ENCODE measurements at regions not wholly inside any gene's neighbourhood (a gene's known extent, or its start where the extent isn't known, plus 50 kb on each side); places are given as distances from the start of the nearest gene placed in this dataset.

DNA sequence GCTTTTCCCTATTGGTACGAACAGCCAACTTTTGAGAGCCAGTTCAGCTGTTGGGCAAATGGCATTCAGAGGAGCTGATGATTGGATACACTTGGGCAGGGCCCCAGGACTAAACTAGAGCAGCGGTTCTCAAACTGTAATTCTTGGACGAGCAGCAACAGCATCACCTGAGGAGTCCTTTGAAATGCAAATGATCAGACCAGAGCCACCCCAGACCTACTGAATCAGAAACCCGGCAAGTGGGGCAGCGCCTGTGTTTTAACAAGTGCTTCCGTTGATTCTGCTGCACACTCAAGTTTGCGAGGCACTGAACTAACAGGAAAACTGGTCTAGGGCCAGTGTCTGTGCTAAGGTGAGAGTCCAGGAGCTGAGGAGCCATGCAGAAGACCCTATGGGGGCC, 239.7 kb downstream of the UACA start:
- WGBS, 2 experiments (ENCODE audit: insufficient coverage in 2 of 2): 74 to 77% methylated on average over 3 to 7 of the region's 7 CpGs
- Histone ChIP-seq H3K4me1 (ENCODE audit: control insufficient read depth, insufficient read depth, low read length, poor library complexity, severe bottlenecking) (peaks cover 7% of the 10 kb centered on the region), H3K4me3 (ENCODE audit: extremely low read depth, insufficient read depth, low read length, poor library complexity, severe bottlenecking) (no peak overlapping the region), H3K27ac (ENCODE audit: low read depth, low read length, severe bottlenecking) (no peak overlapping the region), H3K36me3 (ENCODE audit: control insufficient read depth, insufficient read depth, low read length) (no peaks in the 10 kb centered on the region), H3K9me3 (ENCODE audit: control insufficient read depth, low read length) (no peaks in the 10 kb centered on the region)

GRCh38 chr15:70523192-70523591, 240.2 kb downstream of the UACA start:
- 67% methylated on average over 1 of the region's 5 CpGs; no CpG with 5 or more reads in 1 of the 2 experiments for WGBS, 2 experiments (ENCODE audit: insufficient coverage in 2 of 2)
- no peak overlapping the region for H3K27ac ChIP-seq (ENCODE audit: low read depth, low read length, severe bottlenecking)

DNA sequence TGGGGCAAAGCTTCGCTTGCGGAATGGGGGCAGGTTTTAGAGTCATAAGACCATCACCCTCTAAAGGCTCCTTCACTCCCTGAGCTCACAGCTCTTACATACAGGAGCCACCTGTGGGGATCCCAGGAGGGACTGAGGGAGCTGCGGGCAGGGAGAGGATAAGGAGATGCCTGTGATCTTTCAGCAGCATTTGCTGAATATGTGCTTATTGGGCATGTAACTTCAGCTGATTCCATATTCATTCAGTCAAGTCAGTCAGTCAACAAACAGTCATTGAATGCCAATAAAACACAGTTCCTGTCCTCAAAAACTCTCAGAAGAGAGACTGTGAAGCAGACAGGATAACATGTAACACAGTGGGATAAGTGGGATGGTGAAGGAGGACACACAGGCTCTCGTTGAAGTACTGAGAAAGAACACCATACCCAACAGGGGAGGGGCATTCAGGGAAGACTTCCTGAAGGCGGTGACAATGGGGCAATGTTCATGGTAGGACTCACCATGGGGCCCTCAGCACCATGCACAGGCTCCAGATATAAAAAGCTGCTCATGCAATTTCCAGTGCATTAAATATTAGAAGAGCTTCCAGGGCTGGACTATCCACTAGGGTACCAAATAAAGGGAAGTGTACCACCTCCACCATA, 240.9 kb downstream of the UACA start:
- no peak overlapping the region for H3K27ac ChIP-seq (ENCODE audit: low read depth, low read length, severe bottlenecking)
- WGBS, 2 experiments (ENCODE audit: insufficient coverage in 2 of 2): 81 to 92% methylated on average over 1 to 3 of the region's 5 CpGs
- no peak overlapping the region for H3K4me3 ChIP-seq (ENCODE audit: extremely low read depth, insufficient read depth, low read length, poor library complexity, severe bottlenecking)
- no peaks in the 10 kb centered on the region for H3K9me3 ChIP-seq (ENCODE audit: control insufficient read depth, low read length)
- H3K36me3 ChIP-seq (ENCODE audit: control insufficient read depth, insufficient read depth, low read length): no peaks in the 10 kb centered on the region
- H3K4me1 ChIP-seq (ENCODE audit: control insufficient read depth, insufficient read depth, low read length, poor library complexity, severe bottlenecking): peaks cover 7% of the 10 kb centered on the region

More at GRCh38 chr15:70523192-70523591, 240.2 kb downstream of the UACA start:
- peaks cover 7% of the 10 kb centered on the region for H3K4me1 ChIP-seq (ENCODE audit: control insufficient read depth, insufficient read depth, low read length, poor library complexity, severe bottlenecking)
- H3K36me3 ChIP-seq (ENCODE audit: control insufficient read depth, insufficient read depth, low read length): no peaks in the 10 kb centered on the region
- H3K9me3 ChIP-seq (ENCODE audit: control insufficient read depth, low read length): no peaks in the 10 kb centered on the region
- H3K4me3 ChIP-seq (ENCODE audit: extremely low read depth, insufficient read depth, low read length, poor library complexity, severe bottlenecking): no peak overlapping the region

GRCh38 chr15:70521576-70522322, 241.6 kb downstream of the UACA start:
- H3K27ac ChIP-seq (ENCODE audit: low read depth, low read length, severe bottlenecking): no peak overlapping the region
- no peaks in the 10 kb centered on the region for H3K9me3 ChIP-seq (ENCODE audit: control insufficient read depth, low read length)
- H3K4me1 ChIP-seq (ENCODE audit: control insufficient read depth, insufficient read depth, low read length, poor library complexity, severe bottlenecking): peaks cover 7% of the 10 kb centered on the region
- 88 to 94% methylated on average over 10 of the region's 11 CpGs for WGBS, 2 experiments (ENCODE audit: insufficient coverage in 2 of 2)
- no peaks in the 10 kb centered on the region for H3K36me3 ChIP-seq (ENCODE audit: control insufficient read depth, insufficient read depth, low read length)
- H3K4me3 ChIP-seq (ENCODE audit: extremely low read depth, insufficient read depth, low read length, poor library complexity, severe bottlenecking): no peak overlapping the region

- Histone ChIP-seq H3K4me3 (ENCODE audit: extremely low read depth, insufficient read depth, low read length, poor library complexity, severe bottlenecking) (no peak overlapping the region), H3K27ac (ENCODE audit: low read depth, low read length, severe bottlenecking) (no peak overlapping the region), H3K4me1 (ENCODE audit: control insufficient read depth, insufficient read depth, low read length, poor library complexity, severe bottlenecking) (no peaks in the 10 kb centered on the region), H3K9me3 (ENCODE audit: control insufficient read depth, low read length) (no peaks in the 10 kb centered on the region), H3K36me3 (ENCODE audit: control insufficient read depth, insufficient read depth, low read length) (no peaks in the 10 kb centered on the region)
- 88 to 89% methylated on average over 1 to 2 of the region's 3 CpGs for WGBS, 2 experiments (ENCODE audit: insufficient coverage in 2 of 2)
Observed at GRCh38 chr15:70519616-70520015, 243.7 kb downstream of the UACA start.

- Histone ChIP-seq H3K36me3 (ENCODE audit: control insufficient read depth, insufficient read depth, low read length) (no peaks in the 10 kb centered on the region), H3K4me3 (ENCODE audit: extremely low read depth, insufficient read depth, low read length, poor library complexity, severe bottlenecking) (no peak overlapping the region), H3K4me1 (ENCODE audit: control insufficient read depth, insufficient read depth, low read length, poor library complexity, severe bottlenecking) (no peaks in the 10 kb centered on the region), H3K9me3 (ENCODE audit: control insufficient read depth, low read length) (no peaks in the 10 kb centered on the region), H3K27ac (ENCODE audit: low read depth, low read length, severe bottlenecking) (no peak overlapping the region)
- 90 to 96% methylated on average over 6 of the region's 6 CpGs for WGBS, 2 experiments (ENCODE audit: insufficient coverage in 2 of 2)
Observed at GRCh38 chr15:70519004-70519365, 244.4 kb downstream of the UACA start.

GRCh38 chr15:70518201-70519003, 245.0 kb downstream of the UACA start:
- Histone ChIP-seq H3K4me3 (ENCODE audit: extremely low read depth, insufficient read depth, low read length, poor library complexity, severe bottlenecking) (no peak overlapping the region), H3K9me3 (ENCODE audit: control insufficient read depth, low read length) (no peaks in the 10 kb centered on the region), H3K4me1 (ENCODE audit: control insufficient read depth, insufficient read depth, low read length, poor library complexity, severe bottlenecking) (no peaks in the 10 kb centered on the region), H3K36me3 (ENCODE audit: control insufficient read depth, insufficient read depth, low read length) (no peaks in the 10 kb centered on the region), H3K27ac (ENCODE audit: low read depth, low read length, severe bottlenecking) (no peak overlapping the region)
- 88 to 90% methylated on average over 9 to 11 of the region's 11 CpGs for WGBS, 2 experiments (ENCODE audit: insufficient coverage in 2 of 2)

- WGBS, 2 experiments (ENCODE audit: insufficient coverage in 2 of 2): 89 to 94% methylated on average over 8 to 9 of the region's 10 CpGs
- no peak overlapping the region for H3K27ac ChIP-seq (ENCODE audit: low read depth, low read length, severe bottlenecking)
- H3K9me3 ChIP-seq (ENCODE audit: control insufficient read depth, low read length): peaks cover 4% of the 10 kb centered on the region
- no peaks in the 10 kb centered on the region for H3K4me1 ChIP-seq (ENCODE audit: control insufficient read depth, insufficient read depth, low read length, poor library complexity, severe bottlenecking)
- no peaks in the 10 kb centered on the region for H3K36me3 ChIP-seq (ENCODE audit: control insufficient read depth, insufficient read depth, low read length)
- H3K4me3 ChIP-seq (ENCODE audit: extremely low read depth, insufficient read depth, low read length, poor library complexity, severe bottlenecking): no peak overlapping the region
Observed at GRCh38 chr15:70517194-70517590, 246.2 kb downstream of the UACA start.

- Histone ChIP-seq H3K9me3 (ENCODE audit: control insufficient read depth, low read length) (peaks cover 5% of the 10 kb centered on the region), H3K36me3 (ENCODE audit: control insufficient read depth, insufficient read depth, low read length) (no peaks in the 10 kb centered on the region), H3K4me3 (ENCODE audit: extremely low read depth, insufficient read depth, low read length, poor library complexity, severe bottlenecking) (no peak overlapping the region), H3K4me1 (ENCODE audit: control insufficient read depth, insufficient read depth, low read length, poor library complexity, severe bottlenecking) (no peaks in the 10 kb centered on the region), H3K27ac (ENCODE audit: low read depth, low read length, severe bottlenecking) (no peak overlapping the region)
- 94 to 96% methylated on average over 4 to 5 of the region's 6 CpGs for WGBS, 2 experiments (ENCODE audit: insufficient coverage in 2 of 2)
Observed at GRCh38 chr15:70516408-70517193, 246.8 kb downstream of the UACA start.

DNA sequence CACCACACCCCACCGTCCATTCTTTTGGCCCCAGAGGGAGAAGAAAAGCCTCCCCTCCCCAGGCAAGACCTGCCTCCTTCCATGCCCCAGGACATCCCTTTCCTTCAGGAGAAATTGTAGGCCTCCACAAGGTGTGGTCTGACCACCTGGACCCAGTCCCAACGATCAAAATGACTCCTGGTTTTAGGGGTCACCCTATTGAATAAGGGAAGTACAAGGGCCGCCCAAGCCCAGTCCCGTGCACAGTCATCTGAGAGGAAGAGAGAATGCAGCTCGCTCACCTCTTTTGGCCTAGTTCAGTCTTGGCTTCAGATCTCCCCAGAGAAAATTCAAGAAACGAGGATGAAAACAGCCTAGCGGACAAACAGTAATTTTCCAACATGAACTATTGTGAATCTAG, 249.1 kb downstream of the UACA start:
- H3K36me3 ChIP-seq (ENCODE audit: control insufficient read depth, insufficient read depth, low read length): no peaks in the 10 kb centered on the region
- no peaks in the 10 kb centered on the region for H3K4me1 ChIP-seq (ENCODE audit: control insufficient read depth, insufficient read depth, low read length, poor library complexity, severe bottlenecking)
- 90 to 91% methylated on average over 3 to 5 of the region's 7 CpGs for WGBS, 2 experiments (ENCODE audit: insufficient coverage in 2 of 2)
- peaks cover 24% of the 10 kb centered on the region for H3K9me3 ChIP-seq (ENCODE audit: control insufficient read depth, low read length)
- H3K27ac ChIP-seq (ENCODE audit: low read depth, low read length, severe bottlenecking): no peak overlapping the region
- H3K4me3 ChIP-seq (ENCODE audit: extremely low read depth, insufficient read depth, low read length, poor library complexity, severe bottlenecking): no peak overlapping the region

All from mesodermal cell (in vitro differentiated cells).